ENCODE measurements at regions not wholly inside any gene's neighbourhood (a gene's known extent, or its start where the extent isn't known, plus 50 kb on each side); places are given as distances from the start of the nearest gene placed in this dataset.

DNA sequence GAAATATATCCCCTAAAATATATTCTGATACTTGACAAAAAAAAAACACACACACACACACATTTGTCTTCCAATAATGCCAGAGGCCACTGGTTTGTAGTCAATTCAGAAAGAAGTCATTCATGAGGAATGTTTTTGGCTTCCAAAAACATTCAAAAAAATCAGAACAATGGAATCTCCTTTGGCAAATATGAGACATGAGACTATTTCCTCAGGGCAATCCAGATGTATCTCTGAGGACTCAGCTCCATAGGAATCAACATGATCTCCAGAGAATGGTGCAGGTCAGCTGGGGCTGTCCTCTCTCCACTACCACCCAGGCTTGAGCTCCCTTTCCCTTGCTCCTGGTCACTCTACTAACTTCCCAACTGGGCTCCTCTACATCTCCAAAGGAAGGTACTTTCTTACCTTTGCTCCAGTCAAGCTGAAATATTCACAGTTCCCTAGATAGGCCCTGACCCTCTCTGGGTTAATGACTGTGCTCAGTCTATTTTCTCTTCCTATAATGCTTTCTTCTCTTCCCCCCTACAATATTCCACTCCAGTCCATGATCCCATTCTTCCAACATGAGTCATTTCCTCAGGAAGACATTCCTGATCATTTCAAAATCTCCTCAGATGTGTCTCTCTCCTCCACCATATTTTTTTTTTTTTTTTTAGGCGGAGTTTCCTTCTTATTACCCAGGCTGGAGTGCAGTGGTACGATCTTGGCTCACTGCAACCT is 145.3 kb downstream of the C1D start:
- no peak for DNase-seq (ENCODE audit: low spot score)

DNA sequence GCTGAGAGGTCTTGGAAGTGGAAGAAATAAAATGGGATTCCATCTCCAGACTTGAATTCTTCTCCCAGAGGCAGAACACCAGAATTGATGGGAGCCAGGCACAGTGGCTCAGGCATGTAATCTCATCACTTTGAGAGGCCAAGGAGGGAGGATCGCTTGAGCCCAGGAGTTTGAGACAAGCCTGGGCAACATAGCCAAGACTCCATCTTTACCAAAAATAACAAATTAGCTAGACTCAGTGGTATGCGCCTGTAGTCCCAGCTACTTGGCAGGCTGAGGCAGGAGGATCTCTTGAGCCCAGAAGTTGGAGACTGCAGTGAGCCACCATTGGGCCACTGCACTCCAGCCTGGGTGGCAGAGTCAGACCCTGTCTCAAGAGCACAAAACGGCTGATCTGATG is 144.3 kb downstream of the C1D start:
- DNase-seq (ENCODE audit: low spot score): no peak

DNA sequence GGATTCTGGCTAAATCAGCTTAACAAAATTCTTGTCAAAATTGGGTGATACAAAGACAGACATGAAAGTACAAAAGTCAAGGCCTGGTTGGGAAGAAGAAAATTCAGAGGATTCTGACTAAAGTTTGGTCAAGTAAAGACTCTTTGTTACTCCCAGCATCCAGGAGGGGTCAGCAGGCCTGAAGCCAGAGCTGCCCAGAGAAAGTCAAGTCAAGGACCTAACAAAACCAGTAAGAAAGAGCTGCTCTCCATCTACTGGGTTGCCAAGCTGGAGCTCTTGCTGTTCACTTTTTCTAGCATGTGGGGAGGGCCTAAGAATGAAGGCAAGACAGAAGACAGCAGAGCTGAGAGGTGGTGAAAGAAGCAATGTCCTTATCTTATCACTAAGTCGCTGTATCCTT is 143.3 kb downstream of the C1D start:
- no peak for DNase-seq (ENCODE audit: low spot score)

DNA sequence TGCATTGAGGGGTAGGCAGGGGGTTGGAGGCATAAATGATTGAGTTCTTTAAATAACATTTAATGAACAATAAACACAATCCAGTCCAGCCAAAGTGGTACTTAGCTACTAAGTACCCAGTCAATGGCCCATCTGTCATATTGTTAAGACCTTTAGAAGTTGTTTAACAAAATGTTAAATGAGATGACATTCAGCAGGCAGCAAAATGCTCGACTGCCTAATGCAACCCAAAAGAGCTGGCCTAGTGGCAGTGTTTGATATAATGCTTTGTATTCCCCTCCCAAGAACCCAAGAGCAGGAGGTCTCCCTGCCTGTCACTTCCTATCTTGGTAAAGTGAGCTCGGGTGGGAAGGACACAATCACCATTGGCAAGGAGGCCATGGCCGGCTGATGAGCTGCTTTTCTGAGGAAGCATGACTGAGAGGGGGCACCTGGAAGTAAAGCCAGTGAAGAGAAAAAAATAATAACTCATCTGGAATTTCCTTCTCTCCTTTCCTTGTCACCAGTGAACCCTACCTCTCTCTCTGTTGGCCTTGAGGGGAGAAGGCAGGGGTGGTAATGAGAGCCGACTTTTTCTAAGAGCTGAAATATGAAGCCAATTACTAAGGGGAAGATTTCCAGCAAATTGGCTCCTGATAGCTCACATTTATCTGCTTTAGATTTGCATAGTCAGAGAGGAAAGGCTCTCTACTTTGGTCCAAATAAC is 140.6 kb downstream of the C1D start:
- DNase-seq (ENCODE audit: low spot score): no peak

DNA sequence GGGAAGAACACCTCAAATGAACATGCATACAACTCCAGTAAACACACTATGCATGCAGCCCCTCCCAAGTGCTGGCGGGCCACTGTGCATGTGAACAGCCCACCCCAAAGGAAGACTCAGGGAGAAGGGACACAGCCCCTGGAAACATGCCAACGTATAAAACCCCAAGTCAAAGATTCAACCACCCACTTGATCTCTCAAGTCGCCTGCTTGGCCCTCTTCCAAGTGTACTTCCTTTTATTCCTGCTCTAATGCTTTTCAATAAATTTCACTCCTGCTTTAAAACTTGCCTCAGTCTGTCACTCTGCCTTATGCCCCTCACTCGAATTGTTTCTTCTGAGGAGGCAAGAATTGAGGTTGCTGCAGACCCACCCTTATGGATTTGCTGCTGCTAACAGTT is 139.1 kb downstream of the C1D start:
- DNase-seq (ENCODE audit: low spot score): no peak

GRCh38 chr2:67927501-67927900 is 135.3 kb downstream of the C1D start:
- no peak for DNase-seq (ENCODE audit: low spot score)

- DNase-seq (ENCODE audit: low spot score): no peak
These were observed 132.6 kb downstream of the C1D start for GRCh38 chr2:67930156-67930555.

DNA sequence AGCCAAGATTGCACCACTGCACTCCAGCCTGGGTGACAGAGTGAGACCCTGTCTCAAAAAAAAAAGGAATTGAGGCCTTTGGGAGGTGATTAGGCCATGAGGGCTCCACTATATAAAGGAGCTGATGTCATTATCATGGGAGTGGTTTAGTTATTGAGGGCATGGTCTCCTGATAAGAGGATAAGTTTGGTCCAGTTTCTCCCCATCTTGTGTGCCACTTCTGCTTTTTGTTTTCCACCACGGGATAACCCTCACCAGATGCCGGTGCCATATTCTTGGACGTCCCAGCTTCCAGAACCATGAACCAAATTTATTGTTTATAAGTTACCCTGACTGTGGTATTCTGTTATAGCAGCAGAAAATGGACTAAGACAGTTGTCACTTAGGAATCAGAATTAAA is 125.8 kb downstream of the C1D start:
- no peak for DNase-seq (ENCODE audit: low spot score)

- no peak for DNase-seq (ENCODE audit: low spot score)
These were observed 124.8 kb downstream of the C1D start for GRCh38 chr2:67938053-67938452.

DNA sequence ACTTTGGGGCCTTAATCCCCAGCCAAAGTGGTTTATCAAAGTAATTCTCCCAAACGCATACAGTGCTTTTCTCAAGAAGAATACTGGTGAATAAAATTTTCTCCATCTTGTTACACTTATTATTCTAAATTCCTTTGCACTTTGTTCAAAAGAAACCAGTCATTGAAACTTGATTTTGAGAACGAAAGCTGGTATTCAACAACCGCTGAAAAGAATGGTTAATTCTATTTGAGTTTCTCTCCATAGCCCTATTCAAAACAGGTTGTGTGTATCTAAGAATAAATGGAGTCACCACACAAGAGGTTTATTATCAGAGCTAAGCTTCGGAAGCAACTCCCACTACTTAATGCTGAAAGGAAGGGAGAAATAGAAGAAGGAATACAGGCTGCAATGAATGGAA is 117.7 kb downstream of the C1D start:
- DNase-seq (ENCODE audit: low spot score): no peak

DNA sequence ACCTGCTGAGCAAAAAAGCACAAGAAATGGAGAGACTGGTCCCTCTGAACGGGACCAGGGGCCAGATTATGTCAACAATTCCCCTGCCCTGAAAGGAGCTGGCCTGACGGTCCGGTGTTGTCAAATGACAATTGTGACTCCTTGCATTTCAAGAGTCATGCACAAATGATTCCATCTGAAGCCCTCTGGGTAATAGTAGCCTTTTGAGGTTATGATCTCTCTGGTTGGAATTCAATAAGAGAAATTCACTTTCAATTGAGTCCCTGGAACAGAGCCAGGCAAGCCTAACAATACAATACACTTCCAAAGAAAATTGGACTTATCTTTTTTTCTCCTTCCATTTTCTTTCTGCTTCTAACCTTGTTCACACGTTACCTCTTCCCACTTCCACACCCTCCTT is 116.9 kb downstream of the C1D start:
- DNase-seq (ENCODE audit: low spot score): no peak

DNA sequence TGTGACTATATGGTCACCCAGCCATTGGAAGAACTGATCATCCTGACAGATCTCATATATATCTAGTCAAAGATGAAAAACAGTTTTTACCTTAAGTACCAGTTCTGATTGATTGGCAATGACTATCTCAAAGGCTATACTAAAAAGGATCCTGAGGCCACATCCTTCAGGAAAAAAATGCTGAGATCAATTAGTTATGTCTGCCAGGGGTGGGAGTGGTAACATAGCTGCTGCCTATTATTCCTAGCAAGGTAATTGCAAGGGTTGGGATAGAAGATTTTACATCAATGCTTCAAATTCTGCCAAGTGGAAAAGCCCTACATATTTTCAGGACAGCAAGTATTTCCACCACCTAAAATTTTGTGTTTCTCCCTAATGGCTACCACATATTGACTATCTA is 114.7 kb downstream of the C1D start:
- DNase-seq (ENCODE audit: low spot score): no peak

DNA sequence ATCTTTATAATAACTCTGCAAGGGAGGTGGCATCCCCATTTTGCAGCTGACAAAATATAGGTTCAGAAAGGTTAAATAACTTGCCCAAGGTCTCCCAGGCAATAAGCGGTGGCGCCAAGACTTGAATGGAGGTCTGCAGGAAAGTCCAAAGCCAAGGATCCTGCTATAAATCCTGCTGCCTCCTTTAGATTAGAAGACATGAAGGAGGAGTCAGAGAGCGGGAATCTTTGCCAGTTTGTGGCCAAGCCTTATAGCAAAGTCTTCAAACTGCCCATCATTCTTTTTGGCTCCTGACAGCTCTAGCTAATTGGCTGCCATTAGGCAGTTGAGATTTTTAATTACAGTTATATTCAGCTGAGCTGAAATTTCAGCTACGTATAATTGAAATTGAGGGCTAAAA is 114.3 kb downstream of the C1D start:
- DNase-seq (ENCODE audit: low spot score): no peak

DNA sequence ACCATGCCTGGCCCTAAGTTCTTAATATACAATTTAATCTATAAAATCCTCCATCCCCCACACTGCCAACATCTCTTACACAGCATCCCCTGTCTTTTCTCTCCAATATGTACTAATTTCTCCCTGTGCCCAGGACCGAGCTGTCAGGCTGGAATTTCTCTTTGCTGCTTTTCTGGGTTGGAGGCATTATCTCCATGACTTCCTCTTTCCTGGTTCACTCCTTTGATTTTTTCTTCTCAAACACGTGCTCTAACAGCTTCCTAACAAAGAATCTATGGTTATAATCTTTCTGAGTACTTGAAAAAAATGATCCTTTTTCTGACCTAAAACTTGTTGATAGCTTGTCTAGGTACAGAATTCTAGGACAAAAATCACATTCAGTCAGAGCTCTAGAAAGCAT is 112.8 kb downstream of the C1D start:
- no peak for DNase-seq (ENCODE audit: low spot score)

- no peak for DNase-seq (ENCODE audit: low spot score)
These were observed 111.9 kb downstream of the C1D start for GRCh38 chr2:67950919-67951318.

DNA sequence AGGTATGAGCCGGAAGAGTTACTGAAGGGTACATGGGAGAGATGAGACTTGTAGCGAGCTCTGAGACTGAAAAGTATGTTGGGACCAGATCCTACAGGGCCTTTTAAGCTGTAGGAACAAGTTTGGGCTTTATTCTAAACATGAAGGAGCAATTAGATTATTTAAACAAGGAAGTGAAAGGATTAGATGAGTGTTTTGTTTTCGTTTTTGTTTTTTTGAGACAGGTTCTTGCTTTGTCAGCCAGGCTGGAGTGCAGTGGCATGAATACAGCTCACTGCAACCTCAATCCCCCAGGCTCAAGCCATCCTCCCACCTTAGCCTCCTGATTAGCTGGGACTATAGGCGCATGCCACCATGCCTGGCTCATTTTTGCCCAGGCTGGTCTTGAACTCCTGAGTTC is 110.7 kb downstream of the C1D start:
- no peak for DNase-seq (ENCODE audit: low spot score)

GRCh38 chr2:67954093-67954748 is 108.6 kb downstream of the C1D start:
- DNase-seq (ENCODE audit: low spot score): no peak

DNA sequence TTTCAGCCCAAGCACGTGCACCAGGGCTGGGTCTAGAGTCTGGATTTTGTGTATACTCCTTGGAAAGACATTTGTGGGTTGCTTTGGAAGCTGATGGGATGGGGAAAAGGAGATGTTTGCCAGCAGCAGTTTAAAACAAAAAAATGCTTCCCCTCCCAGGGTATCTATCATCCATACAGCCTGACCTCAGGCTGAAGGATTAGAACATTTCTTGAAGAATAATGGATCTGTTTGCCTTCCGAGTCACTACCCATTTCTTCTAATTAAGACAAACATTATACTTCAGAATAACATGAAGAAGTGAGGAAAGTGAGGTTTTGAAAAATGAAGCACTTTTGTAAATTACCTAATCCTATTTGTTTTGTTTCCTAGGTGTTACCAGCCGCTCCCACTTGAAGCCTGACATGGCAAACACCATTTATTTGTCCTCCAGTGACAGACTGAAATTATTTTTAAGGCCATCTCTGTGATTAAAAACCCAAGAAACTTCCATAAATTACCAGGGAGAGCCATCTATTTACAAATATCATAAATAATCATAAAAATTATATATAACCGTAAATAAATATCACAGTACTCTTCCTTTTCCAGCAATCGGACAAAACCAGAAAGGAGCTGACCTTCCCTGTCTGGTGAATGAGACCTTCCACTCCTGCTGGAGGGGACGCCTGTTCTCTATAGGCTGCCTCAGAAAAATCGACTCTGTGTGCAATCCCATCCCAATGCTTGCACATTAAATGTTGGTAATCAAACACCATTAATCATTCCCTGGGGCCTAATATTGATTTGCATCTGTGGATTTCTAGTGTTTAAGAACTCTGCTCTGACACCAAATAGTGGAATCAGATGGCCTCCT is 106.8 kb downstream of the C1D start:
- no peak for DNase-seq (ENCODE audit: low spot score)

DNA sequence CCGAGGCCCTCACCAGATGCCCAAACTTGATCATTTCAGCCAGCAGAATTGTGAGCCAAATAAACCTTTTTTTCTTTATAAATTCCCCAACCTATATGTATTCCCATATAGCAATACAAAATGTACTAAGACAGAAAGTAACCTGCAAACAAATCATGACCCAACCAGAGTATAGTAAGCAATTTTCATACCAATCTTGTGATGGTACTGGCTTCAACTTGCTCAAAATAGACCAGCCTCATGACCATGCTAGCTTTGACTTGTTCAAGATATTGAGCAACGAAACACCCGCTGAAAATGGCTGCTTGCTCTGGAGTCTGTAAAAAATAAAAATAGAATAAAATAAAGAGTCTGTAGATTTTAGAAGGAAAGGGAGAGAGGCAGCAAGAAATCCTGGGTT is 97.6 kb downstream of the C1D start:
- no peak for DNase-seq (ENCODE audit: low spot score)

DNA sequence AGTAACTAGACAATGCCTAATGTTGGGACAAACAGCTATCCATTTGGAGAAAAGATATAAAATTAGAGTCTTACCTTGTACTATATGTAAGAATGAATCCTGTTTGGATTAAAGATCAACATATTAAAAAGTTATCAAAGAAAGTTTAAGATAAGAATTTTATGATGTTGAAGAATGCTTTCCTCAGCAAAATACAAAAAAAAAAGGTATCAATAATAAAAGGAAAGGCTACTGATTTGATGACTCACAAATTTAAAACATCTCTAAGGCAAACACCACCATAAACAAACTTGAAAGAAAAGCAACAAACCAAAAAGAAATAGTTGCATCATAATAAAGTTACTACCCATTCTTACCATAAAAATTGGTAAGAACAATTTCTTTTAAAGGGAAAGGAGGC is 92.7 kb downstream of the C1D start:
- DNase-seq (ENCODE audit: low spot score): no peak

- no peak for DNase-seq (ENCODE audit: low spot score)
These were observed 92.3 kb downstream of the C1D start for GRCh38 chr2:67970542-67970941.

GRCh38 chr2:67974559-67975430 is 88.0 kb downstream of the C1D start:
- DNase-seq (ENCODE audit: low spot score): no peak

All from HuH-7.5 (cell line).